Astrocyte of the spinal cord (primary cell): ENCODE measurements at regions not wholly inside any gene's neighbourhood (a gene's known extent, or its start where the extent isn't known, plus 50 kb on each side); places are given as distances from the start of the nearest gene placed in this dataset.

Source experiments
- DNase-seq: peaks from one replicate; pipeline ENCODE4 v3.0.0; 2011; ENCODE audit warnings: low read depth, low spot score
- H3K4me3 ChIP-seq: 2 replicates; pipeline ENCODE4 v1.5.1; 2011; ENCODE audit warnings: low read depth, mild to moderate bottlenecking, low read length, moderate library complexity
- CTCF ChIP-seq: IDR thresholded peaks from 2 replicates; pipeline ENCODE4 v1.5.1; 2012; ENCODE audit warnings: low read depth, mild to moderate bottlenecking, low read length, inconsistent platforms
- in situ Hi-C: cut with HindIII; loops from 2 replicates; pipeline ENCODE4 v1.10.0; 2017; ENCODE audit warnings: low sequenced_read_pairs

- H3K4me3 ChIP-seq = no peak overlapping the region
- no peak for TF ChIP-seq CTCF
- no peak for DNase-seq
- in situ Hi-C loops = no loop called here
Measured at GRCh38 chr17:77310336-77310735, 169.6 kb downstream of the SEC14L1 start.

GRCh38 chr17:77311371-77311981 is 170.7 kb downstream of the SEC14L1 start:
- no peak overlapping the region for H3K4me3 ChIP-seq
- TF ChIP-seq CTCF = no peak
- in situ Hi-C loops = no loop called here
- DNase-seq = no peak

GRCh38 chr17:77312061-77312701 is 171.4 kb downstream of the SEC14L1 start:
- TF ChIP-seq CTCF = no peak
- in situ Hi-C loops = no loop called here
- H3K4me3 ChIP-seq = no peak overlapping the region
- no peak for DNase-seq

GRCh38 chr17:77312786-77313599 is 172.2 kb downstream of the SEC14L1 start:
- in situ Hi-C loops = no loop called here
- peak; percentile 88 for DNase-seq
- H3K4me3 ChIP-seq = no peak overlapping the region
- TF ChIP-seq CTCF = no peak

- DNase-seq = no peak
- in situ Hi-C loops = no loop called here
- no peak for TF ChIP-seq CTCF
- no peak overlapping the region for H3K4me3 ChIP-seq
Measured at GRCh38 chr17:77313831-77314230, 173.1 kb downstream of the SEC14L1 start.

GRCh38 chr17:77314601-77315000 is 173.8 kb downstream of the SEC14L1 start:
- in situ Hi-C loops = no loop called here
- no peak for DNase-seq
- no peak for TF ChIP-seq CTCF

More at GRCh38 chr17:77314601-77315000, 173.8 kb downstream of the SEC14L1 start:
- no peak overlapping the region for H3K4me3 ChIP-seq
